ENCODE measurements at regions not wholly inside any gene's neighbourhood (a gene's known extent, or its start where the extent isn't known, plus 50 kb on each side); places are given as distances from the start of the nearest gene placed in this dataset.

DNA sequence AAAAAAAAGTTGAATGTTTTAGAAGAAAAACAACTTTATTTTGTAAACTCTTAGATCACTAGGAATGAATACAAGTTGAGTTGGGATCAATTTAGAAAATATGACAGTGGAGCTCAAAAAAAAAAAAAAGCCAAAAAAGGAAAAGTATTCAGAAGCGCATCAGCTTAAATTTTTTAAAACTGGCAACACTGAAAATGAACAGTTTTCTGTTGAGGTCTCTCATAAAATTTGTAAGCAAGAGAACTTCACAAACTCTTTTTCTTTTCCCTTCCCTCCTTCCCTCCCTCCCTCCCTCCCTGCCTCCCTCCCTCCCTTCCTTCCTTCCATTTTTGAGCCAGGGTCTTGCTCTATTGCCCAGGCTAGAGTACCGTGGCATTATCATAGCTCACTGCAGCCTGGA lies 143.9 kb downstream of the B3GNT2 start:
- TF ChIP-seq, protein P1, sequence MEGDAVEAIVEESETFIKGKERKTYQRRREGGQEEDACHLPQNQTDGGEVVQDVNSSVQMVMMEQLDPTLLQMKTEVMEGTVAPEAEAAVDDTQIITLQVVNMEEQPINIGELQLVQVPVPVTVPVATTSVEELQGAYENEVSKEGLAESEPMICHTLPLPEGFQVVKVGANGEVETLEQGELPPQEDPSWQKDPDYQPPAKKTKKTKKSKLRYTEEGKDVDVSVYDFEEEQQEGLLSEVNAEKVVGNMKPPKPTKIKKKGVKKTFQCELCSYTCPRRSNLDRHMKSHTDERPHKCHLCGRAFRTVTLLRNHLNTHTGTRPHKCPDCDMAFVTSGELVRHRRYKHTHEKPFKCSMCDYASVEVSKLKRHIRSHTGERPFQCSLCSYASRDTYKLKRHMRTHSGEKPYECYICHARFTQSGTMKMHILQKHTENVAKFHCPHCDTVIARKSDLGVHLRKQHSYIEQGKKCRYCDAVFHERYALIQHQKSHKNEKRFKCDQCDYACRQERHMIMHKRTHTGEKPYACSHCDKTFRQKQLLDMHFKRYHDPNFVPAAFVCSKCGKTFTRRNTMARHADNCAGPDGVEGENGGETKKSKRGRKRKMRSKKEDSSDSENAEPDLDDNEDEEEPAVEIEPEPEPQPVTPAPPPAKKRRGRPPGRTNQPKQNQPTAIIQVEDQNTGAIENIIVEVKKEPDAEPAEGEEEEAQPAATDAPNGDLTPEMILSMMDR (IDR thresholded peaks at IDR 0.05): no peak
- TF ChIP-seq POLR2AphosphoS5 (IDR thresholded peaks at IDR 0.05; ENCODE audit: low read depth, low read length) (no peak), TCF7L2 (IDR thresholded peaks at IDR 0.05; ENCODE audit: low read depth, low read length) (no peak)
- TF ChIP-seq, protein P2, sequence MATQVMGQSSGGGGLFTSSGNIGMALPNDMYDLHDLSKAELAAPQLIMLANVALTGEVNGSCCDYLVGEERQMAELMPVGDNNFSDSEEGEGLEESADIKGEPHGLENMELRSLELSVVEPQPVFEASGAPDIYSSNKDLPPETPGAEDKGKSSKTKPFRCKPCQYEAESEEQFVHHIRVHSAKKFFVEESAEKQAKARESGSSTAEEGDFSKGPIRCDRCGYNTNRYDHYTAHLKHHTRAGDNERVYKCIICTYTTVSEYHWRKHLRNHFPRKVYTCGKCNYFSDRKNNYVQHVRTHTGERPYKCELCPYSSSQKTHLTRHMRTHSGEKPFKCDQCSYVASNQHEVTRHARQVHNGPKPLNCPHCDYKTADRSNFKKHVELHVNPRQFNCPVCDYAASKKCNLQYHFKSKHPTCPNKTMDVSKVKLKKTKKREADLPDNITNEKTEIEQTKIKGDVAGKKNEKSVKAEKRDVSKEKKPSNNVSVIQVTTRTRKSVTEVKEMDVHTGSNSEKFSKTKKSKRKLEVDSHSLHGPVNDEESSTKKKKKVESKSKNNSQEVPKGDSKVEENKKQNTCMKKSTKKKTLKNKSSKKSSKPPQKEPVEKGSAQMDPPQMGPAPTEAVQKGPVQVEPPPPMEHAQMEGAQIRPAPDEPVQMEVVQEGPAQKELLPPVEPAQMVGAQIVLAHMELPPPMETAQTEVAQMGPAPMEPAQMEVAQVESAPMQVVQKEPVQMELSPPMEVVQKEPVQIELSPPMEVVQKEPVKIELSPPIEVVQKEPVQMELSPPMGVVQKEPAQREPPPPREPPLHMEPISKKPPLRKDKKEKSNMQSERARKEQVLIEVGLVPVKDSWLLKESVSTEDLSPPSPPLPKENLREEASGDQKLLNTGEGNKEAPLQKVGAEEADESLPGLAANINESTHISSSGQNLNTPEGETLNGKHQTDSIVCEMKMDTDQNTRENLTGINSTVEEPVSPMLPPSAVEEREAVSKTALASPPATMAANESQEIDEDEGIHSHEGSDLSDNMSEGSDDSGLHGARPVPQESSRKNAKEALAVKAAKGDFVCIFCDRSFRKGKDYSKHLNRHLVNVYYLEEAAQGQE (IDR thresholded peaks at IDR 0.05; ENCODE audit: insufficient read depth in 1 of 2, low read depth in 2 of 2, low read length in 1 of 2): no peak

Measured in Panc1 (cell line).